GM21786 (cell line): ENCODE measurements at regions not wholly inside any gene's neighbourhood (a gene's known extent, or its start where the extent isn't known, plus 50 kb on each side); places are given as distances from the start of the nearest gene placed in this dataset.
"Not testable (repeated sequence)": the region's sequence is repeated elsewhere in the genome, so short reads cannot be mapped to it uniquely, and the experiment has no call there.

Source experiments
- ATAC-seq: cut with Tn5 transposase; IDR thresholded peaks from one replicate; pipeline ENCODE4 v1.9.1; 2021; ENCODE audit not compliant: unreplicated experiment

DNA sequence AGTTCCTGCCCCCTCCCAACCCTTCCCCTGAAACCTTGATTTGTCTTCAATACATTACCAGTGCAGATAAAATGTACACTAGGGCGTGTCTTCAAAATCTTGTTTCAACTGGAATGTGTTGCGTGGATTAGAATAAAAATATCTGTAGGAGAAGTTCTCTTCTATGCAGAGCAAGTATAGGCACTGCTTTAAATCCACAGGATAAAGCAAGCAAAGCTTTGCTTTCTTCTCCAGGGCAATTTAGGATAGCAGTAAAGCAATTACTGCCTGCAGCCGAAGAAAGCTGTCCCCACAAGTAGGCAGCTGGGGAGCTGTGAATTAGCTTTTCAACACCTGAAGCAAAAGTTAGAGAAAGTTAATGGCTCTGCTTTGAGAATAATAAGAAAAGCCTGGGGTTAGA, 329.7 kb upstream of the KCNMB2 start:
- no peak for ATAC-seq

DNA sequence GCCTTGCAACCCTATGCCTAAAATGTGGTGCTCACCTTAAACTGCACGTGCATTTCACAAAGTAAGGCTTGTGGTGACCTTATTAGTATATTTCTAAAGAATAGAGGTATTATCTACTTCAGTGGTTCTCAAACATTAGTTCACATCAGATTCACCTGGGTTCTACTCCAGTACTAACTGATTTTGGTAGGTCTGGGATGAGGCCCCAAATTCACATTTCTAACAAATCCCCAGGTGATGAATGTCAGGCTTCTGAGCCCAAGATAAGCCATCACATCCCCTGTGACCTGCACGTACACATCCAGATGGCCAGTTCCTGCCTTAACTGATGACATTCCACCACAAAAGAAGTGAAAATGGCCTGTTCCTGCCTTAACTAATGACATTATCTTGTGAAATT, 329.1 kb upstream of the KCNMB2 start:
- not testable (repeated sequence) for ATAC-seq

DNA sequence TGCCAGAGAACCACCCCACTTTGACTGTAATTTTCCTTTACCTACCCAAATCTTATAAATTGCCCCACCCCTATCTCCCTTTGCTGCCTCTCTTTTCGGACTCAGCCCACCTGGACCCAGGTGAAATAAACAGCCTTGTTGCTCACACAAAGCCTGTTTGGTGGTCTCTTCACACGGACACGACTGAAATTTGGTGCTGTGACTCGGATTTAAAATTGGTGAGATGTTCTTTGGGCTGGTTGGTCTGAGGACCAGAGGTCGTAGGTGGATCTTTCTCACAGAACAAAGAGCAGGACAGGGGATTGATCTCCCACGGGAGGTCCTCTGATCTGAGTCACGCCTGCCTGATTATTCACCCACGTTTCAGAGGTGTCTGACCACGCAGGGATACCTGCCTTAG, 328.6 kb upstream of the KCNMB2 start:
- not testable (repeated sequence) for ATAC-seq

DNA sequence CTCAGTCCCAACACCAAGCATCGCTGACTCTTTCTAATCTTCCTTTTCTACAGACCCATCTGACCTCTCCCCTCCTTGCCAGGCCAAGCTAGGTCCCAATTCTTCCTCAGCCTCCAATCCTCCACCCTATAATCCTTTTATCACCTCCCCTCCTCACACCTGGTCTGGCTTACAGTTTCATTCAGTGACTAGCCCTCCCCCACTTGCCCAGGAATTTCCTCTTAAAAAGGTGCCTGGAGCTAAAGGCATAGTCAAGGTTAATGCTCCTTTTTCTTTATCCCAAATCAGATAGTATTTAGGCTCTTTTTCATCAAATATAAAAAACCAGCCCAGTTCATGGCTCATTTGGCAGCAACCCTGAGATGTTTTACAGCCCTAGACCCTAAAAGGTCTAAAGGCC, 327.1 kb upstream of the KCNMB2 start:
- not testable (repeated sequence) for ATAC-seq

DNA sequence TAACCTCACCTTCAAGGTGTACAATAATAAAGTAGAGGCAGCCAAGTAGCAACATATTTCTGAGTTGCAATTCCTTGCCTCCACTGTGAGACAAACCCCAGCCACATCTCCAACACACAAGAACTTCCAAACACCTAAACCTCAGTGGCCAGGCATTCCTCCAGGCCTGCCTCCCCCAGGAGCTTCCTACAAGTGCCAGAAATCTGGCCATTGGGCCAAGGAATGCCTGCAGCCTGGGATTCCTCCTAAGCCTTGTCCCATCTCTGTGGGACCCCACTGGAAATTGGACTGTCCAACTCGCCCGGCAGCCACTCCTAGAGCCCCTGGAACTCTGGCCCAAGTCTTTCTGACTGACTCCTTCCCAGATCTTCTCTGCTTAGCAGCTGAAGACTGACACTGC, 326.6 kb upstream of the KCNMB2 start:
- ATAC-seq = not testable (repeated sequence)

DNA sequence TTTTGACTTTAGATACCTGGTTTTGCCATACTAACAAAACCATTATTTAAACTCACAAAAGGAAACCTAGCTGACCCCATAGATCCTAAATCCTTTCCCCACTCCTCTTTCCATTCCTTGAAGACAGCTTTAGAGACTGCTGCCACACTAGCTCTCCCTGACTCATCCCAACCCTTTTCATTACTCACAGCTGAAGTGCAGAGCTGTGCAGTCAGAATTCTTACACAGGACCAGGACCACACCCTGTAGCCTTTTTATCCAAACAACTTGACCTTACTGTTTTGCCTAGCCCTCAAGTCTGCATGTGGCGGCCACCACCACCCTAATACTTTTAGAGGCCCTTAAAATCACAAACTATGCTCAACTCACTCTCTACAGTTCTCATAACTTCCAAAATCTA, 325.1 kb upstream of the KCNMB2 start:
- not testable (repeated sequence) for ATAC-seq

DNA sequence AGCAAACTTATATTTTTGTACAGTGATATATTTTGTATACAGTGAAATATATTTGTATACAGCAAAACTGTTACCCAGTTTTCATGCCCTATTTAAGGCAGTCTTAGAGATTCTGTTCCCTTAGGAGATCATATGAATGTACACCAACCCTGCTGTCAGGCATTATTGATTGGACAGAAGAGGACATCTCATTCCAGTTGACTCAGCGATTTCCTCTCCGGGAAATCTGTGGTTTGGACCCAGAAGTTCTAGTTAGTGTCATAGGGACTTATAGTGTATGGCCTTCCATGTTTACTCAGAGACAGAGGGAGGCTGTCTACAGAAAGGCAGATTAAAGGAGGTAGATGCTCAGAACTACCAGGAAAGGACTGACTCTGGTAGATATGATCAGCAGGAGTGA, 318.8 kb upstream of the KCNMB2 start:
- ATAC-seq = no peak

DNA sequence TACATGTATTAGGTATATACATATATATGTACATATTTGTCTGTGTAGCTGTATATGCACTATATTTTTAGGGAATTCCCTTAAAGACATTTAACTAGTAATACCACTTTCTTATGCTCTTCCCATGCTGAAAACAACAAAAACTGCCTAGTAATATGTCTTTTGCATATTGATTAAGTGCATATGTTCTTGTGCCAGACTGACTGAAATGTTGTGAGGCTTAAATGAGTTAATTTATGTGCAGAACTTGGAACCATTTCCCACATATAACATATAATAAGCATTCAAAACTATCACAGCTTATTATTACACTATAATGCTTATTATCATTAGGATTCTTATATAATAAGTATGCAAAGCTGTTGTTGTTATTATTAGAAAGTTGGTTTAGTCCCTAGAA, 318.0 kb upstream of the KCNMB2 start:
- no peak for ATAC-seq

DNA sequence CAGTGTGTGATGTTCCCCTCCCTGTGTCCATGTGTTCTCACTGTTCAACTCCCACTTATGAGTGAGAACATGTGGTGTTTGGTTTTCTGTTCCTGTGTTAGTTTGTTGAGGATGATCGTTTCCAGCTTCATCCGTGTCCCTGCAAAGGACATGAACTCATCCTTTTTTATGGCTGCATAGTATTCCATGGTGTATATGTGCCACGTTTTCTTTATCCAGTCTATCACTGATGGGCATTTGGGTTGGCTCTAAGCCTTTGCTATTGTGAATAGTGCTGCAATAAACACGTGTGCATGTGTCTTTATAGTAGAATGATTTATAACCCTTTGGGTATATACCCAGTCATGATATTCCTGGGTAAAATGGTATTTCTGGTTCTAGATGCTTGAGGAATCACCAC, 316.6 kb upstream of the KCNMB2 start:
- not testable (repeated sequence) for ATAC-seq

DNA sequence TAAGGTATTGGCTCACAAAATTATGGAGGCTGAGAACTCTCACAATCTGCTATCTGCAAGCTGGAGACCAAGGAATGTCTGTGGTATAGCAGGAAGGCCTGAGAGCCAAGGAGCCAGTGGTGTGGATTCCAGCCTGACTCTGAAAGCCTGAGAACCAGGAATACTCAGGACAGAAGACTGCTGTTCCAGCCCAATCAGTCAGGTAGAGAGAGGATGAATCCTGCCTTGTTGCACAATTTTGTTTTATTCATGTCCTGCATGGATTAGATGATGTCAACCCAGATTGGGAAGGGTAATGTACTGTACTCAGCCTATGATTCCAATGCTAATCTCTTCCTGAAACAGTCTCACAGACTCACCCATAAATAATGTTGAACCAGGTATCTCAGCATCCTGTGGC, 312.4 kb upstream of the KCNMB2 start:
- ATAC-seq = no peak

DNA sequence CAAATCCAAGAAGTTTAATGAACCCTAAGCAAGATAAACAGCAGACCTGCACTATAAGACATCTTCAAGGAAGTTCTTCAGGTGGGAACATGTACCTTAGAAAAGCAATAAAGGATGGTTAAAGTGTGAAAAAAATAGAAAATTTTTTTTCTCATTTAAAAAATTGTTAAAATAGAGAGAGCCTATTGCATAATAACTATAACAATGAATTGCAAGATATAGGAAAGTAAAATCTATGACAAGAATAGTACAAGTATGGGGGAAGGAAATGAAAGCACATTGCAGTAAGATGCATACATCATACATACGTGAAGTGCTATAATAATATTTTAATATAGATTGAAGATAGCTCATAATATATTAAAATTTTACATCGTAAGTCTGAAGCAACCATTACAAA, 310.1 kb upstream of the KCNMB2 start:
- ATAC-seq = no peak

DNA sequence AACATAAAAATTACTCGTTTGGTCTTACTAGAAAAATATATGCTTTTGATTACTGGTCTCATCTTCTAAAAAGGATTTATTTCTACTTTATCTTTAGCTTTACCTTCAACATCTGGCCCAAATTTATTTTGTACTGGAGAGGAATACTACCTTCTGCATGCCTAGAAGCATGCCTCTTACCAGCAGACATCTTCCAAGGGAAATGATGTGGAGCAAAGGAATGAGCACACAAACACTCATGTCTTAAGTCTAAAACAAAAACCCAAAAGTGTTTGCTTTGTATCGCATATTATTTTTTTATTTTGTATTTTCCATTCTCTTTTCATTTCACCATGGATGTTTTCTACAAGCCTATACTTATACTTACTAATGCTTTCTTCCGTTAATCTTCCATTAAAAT, 304.6 kb upstream of the KCNMB2 start:
- no peak for ATAC-seq

DNA sequence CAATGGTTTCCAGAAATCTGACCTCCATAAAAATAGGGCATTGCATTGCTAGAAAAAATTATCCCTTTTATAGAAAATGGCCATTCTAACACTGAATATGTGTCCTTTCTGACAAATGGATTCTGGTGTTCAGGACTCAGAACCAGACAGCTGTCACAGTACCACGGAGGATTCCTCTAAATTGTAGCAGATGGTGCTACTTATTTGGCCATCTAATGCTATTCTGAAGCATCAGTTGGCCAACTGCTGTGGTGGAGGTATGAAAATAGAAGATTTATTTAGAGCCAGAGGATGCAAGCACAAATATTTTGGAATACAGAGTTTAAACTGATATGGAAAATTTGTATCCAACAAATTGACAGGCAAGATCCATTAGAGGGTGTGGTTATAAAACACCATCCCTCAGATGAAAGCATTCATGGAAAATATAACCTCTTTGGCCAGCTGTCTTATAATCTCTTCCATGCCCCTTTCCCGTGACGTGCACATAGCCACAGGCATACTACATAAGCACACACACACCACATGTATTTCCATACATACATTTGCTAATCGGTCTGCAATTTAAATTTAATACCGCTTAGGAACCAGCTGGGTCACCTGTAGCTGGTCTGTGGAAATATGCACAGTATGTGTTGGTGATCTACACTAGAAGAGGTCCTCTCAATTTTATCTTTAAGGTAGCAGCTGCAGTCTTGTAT, 302.7 kb upstream of the KCNMB2 start:
- ATAC-seq = no peak

DNA sequence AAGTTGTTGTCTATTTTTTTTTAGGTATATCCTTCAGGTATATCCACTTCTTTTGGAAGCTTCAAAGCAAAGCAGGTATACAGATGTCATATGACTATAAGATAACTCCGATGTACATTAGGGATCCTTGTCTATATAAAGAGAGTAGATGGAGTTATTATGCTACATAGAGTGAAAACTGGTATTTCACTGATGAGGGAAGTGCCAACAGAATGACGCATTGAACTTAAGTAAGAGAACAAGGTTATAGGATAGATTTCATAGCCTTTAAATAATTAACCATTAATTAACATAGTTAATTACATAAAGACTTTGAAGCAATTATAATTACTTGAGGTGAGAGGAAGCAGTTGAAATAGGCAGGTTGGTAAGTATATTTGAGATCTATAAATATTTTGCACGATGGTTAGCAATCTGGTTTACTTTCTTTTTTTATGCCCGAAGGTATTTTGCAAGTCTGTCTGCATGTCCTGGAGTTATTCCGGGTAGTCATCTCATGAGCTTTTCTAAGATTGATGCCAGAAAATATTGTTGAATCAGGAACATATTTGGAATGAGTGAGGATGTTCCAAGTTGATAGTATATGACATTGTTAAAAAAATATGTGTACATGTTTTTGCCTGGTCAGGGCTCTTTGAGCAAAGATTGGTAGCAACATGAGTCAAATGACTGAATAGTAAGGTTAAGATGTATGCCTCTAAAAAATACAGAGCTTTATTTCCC, 299.5 kb upstream of the KCNMB2 start:
- ATAC-seq = no peak

DNA sequence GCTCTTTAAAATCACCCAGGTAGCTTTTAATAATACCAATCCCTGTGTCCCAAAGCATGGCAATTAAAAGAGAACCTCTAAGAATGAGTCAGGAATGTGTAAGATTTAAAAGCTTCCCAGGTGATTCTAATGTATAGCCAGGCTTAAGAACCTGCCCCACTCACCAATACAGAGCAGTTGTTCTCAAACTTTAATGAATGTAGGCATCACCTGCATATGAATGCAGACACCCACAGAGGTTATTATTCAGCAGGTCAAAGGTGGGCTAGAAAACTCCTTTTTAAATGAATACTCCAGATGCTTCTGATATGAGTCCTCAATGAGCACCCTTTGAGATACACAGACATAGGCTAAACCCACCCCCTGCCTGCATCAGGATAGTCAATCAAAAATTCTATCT, 298.1 kb upstream of the KCNMB2 start:
- no peak for ATAC-seq

DNA sequence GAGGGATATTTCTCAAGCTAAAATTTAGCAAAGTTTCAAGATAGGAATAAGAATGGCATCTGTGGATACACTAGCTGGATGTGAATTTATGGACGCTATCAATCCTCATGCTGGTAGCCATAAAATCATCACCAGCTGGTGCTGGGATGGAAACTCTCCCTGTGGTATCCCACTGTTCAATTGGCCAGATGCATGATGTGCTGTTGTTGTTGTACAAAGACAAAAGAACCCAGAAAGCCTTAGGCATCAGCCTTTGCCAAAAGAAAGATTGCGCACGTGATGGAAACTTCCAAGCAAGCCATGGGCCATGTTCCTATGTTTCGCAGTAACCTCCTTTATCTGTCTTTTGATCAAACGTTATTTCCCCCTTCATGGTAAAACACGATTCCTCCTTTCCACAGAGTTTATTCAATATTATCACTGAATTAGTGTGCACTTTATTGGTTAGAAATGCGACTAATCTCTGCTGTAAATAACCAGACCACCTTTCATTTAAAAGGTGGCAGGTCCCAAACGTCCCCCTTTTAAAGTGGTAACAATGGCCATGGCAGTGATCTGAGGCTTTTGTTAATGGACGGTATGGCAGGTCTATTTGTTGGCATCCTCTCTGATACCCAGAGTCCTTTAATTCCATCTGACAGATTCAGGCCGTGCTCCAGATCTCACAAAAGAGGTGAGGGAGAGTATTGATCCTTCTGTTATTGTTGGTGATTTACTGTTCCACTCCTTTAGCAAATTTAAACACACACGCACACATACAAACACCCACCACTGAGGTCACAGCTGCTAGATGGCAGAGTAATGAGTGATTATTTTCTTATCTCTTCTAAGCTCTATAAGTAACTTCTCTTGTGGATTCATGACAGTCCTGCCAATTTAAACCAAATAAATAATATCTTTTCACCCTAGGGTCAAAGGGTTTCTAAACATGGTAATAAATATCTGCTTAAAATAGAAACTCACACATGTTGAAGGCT, 291.2 kb upstream of the KCNMB2 start:
- no peak for ATAC-seq

DNA sequence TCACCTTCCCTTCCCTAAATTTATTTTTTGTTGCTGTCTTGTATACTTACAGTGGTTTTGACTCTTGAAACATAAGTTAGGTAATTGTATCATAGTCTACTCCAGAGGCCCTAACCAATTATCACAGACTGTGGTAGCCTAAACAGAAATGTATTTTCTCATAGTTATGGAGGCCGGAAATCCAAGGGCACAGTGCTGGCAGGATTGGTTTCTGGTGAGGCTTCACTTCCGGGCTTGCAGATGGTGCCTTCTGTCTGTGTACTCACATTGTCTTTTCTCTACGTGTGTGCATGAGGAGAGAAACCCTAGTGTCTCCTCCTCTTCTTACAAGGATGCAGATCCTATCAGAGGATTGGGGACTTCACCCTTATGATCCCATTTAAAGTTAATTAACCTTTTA, 290.2 kb upstream of the KCNMB2 start:
- no peak for ATAC-seq

DNA sequence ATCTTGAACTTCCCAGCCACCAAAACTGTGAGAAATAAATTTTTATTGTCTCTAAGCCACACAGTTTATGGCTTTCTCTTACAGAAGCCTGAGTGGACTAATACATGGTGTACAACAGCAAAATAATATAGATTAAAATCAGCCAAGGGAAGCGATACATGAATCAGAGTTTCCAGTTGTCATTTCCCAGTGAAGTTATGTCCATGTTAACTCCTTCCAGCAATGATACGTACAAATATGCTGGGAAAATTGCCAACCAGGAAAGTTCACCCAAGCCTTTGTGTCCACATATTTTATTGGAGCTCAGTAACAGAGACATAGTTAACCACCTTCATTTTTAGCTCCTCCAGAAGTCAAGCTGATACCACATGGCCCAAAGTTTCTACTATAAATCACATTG, 280.9 kb upstream of the KCNMB2 start:
- no peak for ATAC-seq

DNA sequence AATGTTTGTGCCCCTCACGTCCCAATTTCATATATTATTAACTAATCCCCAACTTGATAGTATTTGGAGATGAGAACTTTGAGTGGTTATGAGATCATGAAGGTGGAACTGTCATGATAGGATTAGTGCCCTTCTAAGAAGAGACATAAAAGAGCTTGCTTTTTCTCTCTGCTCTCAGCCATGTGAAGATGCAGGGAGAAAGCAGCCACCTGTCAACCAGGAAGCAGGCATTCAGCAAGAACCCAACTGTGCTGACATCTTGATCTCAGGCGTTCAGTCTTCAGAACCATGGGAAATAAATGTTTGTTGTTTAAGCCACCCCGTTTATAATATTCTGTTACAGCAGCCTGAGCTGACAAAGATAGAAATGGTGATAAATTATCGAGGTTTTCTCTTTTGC, 278.7 kb upstream of the KCNMB2 start:
- no peak for ATAC-seq

DNA sequence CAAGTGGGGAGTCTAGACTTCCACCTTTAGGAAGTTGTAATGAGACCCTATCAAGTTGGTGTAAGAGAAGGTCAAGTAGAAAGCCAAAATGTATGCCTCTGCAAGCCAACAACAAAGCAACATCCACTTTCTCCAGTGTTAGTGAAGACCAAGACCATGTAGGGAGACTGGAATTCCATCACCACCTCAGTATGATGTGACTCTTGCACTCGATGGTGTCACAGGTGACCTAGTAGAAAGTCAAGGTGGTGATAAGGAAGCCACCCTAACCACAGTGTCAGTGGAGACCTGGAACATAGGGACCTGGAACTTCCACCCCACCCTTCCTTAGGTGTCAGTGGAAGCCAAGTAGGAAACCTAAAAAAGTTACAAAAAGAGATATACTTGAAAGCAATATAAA, 278.1 kb upstream of the KCNMB2 start:
- no peak for ATAC-seq

DNA sequence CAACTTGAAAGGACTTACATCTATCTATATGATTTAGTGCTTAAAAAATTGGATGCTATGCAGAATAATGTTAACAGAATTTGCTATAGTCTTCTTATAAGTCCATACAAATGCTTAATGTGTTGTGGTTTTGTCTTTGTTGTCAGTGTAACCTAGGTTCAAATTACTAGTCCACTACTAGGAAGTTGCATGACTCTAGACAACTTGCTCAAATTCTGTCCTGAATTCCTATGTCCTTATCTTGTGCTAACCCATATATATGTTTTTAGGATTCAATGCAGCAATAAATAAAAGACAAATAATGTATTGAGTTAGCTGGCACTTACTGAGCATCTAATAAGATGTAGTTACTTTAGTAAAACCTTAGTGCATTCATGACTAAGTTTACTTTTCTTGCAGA, 276.5 kb upstream of the KCNMB2 start:
- no peak for ATAC-seq
